ENCODE measurements at regions not wholly inside any gene's neighbourhood (a gene's known extent, or its start where the extent isn't known, plus 50 kb on each side); places are given as distances from the start of the nearest gene placed in this dataset.

DNA sequence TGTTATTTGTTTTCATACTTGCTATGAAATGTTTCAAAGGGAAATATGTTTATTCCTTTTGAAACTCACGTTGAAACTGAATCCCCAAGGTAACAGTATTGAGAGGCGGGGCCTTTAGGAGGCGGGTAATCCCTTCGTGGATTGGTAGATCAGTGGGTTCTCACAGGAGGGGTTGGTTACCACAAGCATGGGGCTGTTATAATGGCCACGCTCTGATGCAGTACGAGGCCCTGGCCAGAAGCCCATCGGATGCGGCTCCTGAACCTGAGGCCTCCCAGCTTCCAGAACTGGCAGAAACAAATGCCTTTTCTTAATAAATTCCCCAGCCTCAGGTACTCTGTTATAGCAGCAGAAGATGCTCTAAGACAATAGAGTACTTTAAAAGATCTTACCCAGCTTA lies 135.7 kb downstream of the ASB1 start:
- H3K9me3 ChIP-seq: no peaks in the 10 kb centered on the region
- no peaks in the 10 kb centered on the region for H3K36me3 ChIP-seq
- H3K27me3 ChIP-seq: no peaks in the 10 kb centered on the region
- peaks cover 0 to 18% (median 0%) of the 10 kb centered on the region in 3 donors for H3K4me1 ChIP-seq
- no peak overlapping the region for H3K4me3 ChIP-seq
- TF ChIP-seq POLR2AphosphoS5 (IDR thresholded peaks at IDR 0.05) (no peak), POLR2A (IDR thresholded peaks at IDR 0.05) (no peak), EP300 (IDR thresholded peaks at IDR 0.05) (no peak)
- TF ChIP-seq, protein P1, sequence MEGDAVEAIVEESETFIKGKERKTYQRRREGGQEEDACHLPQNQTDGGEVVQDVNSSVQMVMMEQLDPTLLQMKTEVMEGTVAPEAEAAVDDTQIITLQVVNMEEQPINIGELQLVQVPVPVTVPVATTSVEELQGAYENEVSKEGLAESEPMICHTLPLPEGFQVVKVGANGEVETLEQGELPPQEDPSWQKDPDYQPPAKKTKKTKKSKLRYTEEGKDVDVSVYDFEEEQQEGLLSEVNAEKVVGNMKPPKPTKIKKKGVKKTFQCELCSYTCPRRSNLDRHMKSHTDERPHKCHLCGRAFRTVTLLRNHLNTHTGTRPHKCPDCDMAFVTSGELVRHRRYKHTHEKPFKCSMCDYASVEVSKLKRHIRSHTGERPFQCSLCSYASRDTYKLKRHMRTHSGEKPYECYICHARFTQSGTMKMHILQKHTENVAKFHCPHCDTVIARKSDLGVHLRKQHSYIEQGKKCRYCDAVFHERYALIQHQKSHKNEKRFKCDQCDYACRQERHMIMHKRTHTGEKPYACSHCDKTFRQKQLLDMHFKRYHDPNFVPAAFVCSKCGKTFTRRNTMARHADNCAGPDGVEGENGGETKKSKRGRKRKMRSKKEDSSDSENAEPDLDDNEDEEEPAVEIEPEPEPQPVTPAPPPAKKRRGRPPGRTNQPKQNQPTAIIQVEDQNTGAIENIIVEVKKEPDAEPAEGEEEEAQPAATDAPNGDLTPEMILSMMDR (IDR thresholded peaks at IDR 0.05): no peak
- 81 to 91% methylated on average over 8 of the region's 8 CpGs for WGBS, 2 donors (ENCODE audit: low coverage in 1 of 2)
- no peak overlapping the region for H3K27ac ChIP-seq
- ATAC-seq: no peak

DNA sequence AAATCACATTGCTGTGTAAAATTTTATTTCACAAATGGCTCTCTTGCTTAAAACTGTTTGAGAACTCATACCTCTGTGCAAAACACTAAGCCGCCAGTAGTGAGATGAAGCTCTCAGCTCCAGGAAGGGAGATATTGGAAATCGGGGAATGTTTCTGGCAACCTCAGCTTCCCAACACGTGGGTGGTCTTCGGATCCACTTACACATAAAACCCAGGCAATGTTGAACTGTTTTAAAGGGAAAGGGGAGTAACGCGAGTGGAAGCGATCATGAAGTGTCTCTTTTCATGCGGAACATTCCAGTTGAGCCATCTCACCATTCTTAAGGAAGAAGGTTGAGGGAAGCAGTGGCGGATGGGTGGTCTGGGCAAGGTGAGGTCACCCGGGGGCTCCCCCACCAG lies 136.8 kb downstream of the ASB1 start:
- peaks cover 0 to 11% (median 0%) of the 10 kb centered on the region in 3 donors for H3K4me1 ChIP-seq
- no peaks in the 10 kb centered on the region for H3K9me3 ChIP-seq
- H3K27ac ChIP-seq: no peak overlapping the region
- WGBS, 2 donors (ENCODE audit: low coverage in 1 of 2): 68% methylated on average over 9 of the region's 10 CpGs; no CpG with 5 or more reads in 1 of the 2 donors
- H3K27me3 ChIP-seq: no peaks in the 10 kb centered on the region
- no peaks in the 10 kb centered on the region for H3K36me3 ChIP-seq
- ATAC-seq: no peak
- H3K4me3 ChIP-seq: no peak overlapping the region
- TF ChIP-seq, protein P1 (IDR thresholded peaks at IDR 0.05): no peak
- no peak for TF ChIP-seq EP300 (IDR thresholded peaks at IDR 0.05)

DNA sequence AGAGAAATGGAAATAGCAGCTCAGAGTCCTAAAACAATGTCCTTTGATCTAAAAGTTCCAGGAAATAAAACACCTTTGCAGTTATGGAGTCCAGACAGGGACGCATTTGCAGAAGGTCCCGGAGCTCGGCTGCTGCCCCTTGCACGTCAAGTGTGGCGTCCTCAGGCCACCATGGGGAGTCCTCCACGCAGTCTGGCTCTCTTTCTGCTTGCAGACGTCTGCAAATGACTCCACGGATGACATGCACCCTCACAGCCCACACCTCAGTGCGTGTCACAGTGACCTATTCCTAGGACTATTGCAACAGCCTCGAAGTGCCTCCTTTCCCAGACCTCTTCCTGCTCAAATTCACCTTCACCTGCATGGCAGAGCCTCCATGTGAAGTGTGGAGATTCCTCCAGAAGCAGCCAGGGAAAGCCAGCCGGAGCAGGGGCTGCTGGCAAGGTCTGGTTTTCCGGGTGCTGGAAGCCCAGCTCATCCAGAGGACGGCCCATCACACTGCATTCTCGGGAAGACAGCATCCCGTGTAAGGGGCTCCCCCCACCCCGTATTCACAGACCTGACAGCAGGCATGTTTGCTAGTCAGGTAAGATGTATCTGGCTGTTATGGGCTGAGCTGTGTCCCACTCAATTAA lies 137.7 kb downstream of the ASB1 start:
- Histone ChIP-seq H3K4me3 (no peak overlapping the region), H3K27ac (no peak overlapping the region), H3K27me3 (no peaks in the 10 kb centered on the region), H3K9me3 (no peaks in the 10 kb centered on the region), H3K4me1 (peaks cover 0 to 2% (median 0%) of the 10 kb centered on the region in 3 donors), H3K36me3 (no peaks in the 10 kb centered on the region)
- no peak for ATAC-seq
- TF ChIP-seq EP300 (IDR thresholded peaks at IDR 0.05) (no peak), POLR2AphosphoS5 (IDR thresholded peaks at IDR 0.05) (no peak), POLR2A (IDR thresholded peaks at IDR 0.05) (no peak)
- TF ChIP-seq, protein P1 (IDR thresholded peaks at IDR 0.05): no peak
- 73 to 85% methylated on average over 5 of the region's 16 CpGs for WGBS, 2 donors (ENCODE audit: low coverage in 1 of 2)

DNA sequence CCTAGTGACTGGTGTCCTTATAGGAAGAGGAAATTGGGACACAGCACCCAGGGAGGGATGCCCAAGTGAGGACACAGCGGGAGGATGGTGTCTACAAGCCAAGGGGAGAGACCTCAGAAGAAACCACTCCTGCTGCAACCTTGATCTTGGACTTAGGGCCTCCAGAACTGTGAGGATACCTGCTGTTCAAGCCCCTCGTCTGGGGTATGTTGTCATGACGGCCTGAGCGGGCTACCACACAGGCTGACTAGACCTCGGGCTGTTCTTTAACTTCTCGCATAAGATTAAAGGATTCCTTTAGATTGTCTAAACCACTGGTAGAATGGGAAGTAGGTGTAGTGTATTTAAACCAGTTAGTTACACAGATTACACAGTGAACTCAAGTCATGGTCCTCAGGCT lies 138.3 kb downstream of the ASB1 start:
- H3K4me1 ChIP-seq: no peaks in the 10 kb centered on the region
- H3K4me3 ChIP-seq: no peak overlapping the region
- H3K9me3 ChIP-seq: no peaks in the 10 kb centered on the region
- H3K36me3 ChIP-seq: no peaks in the 10 kb centered on the region
- TF ChIP-seq POLR2A (IDR thresholded peaks at IDR 0.05) (no peak), POLR2AphosphoS5 (IDR thresholded peaks at IDR 0.05) (no peak)
- no peak overlapping the region for H3K27ac ChIP-seq
- no peaks in the 10 kb centered on the region for H3K27me3 ChIP-seq
- ATAC-seq: no peak
- 87 to 97% methylated on average over 4 to 5 of the region's 6 CpGs for WGBS, 2 donors (ENCODE audit: low coverage in 1 of 2)

DNA sequence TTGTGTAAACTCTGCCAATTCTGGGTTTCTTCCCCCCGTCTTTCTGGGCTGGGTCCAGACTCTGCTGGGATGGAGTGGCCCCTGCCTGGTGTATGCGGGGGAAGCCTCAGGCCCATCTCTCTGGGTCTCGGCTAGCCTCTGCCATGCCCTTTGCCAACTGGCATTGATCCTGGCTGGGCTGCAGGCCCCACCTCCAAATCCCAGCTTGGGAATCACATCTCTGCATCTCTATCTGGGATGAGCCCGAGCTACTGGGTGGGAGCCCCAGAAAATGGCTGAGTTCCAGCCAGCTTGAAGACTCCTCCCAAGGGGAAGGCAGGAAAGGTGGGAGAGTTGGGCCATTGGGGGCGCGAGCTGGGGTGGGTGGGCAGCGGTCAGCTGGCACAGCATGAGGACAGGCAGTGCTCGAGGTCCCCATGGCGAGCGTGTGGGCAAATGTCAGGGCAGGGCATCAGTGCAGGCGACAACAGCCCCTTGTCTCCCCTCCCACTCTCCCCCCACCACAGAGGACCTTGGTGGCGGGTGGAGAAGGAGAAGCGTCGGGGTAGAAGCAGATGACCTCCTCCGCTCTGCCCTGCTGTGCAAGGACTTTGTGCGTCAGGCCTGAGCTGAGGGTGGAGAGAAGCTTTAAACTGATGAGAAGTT lies 139.4 kb downstream of the ASB1 start:
- TF ChIP-seq, protein P1 (IDR thresholded peaks at IDR 0.05): no peak
- no peak for TF ChIP-seq EP300 (IDR thresholded peaks at IDR 0.05)
- H3K36me3 ChIP-seq: no peaks in the 10 kb centered on the region
- no peaks in the 10 kb centered on the region for H3K27me3 ChIP-seq
- no peak for ATAC-seq
- no peak overlapping the region for H3K4me3 ChIP-seq
- WGBS, 2 donors (ENCODE audit: low coverage in 1 of 2): 88% methylated on average over 6 to 10 of the region's 16 CpGs
- no peak overlapping the region for H3K27ac ChIP-seq
- H3K4me1 ChIP-seq: no peaks in the 10 kb centered on the region
- H3K9me3 ChIP-seq: no peaks in the 10 kb centered on the region

Measured in gastroesophageal sphincter (tissue), 4 donors.